ENCODE measurements at regions not wholly inside any gene's neighbourhood (a gene's known extent, or its start where the extent isn't known, plus 50 kb on each side); places are given as distances from the start of the nearest gene placed in this dataset.
"Not testable (repeated sequence)": the region's sequence is repeated elsewhere in the genome, so short reads cannot be mapped to it uniquely, and the experiment has no call there.

DNA sequence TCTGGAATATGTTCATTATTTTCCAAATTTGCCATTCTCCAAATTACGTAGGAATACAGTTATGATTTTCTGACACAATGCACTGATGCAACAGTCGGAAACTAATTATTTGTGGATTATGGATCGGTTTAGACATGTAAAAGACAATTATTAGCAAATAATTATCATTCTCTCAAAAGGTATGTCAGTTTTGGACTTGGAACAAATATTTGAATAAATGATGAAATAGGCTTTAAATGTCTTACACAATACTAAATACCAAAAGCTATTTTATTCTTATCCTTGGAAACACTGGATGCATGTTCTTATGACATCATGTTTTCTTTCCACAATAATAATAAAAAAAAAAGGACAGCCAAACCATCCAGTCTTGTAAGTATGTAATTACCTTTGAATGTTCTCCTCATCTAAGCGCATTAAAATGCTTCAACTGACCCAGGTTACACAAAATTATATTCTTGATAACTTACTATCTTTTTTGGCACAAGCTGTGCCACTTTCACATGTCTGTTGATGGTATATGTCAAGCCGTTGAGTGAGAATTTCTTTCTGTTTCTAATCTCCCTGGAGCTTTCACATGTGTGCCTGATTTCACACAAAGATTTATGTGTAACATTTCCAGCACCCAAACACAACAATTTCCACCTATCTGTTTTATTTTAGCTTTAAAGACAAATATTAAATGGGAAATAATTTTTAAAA is 238.5 kb upstream of the ZNF385D start:
- no peak for DNase-seq (ENCODE audit: low read depth)

DNA sequence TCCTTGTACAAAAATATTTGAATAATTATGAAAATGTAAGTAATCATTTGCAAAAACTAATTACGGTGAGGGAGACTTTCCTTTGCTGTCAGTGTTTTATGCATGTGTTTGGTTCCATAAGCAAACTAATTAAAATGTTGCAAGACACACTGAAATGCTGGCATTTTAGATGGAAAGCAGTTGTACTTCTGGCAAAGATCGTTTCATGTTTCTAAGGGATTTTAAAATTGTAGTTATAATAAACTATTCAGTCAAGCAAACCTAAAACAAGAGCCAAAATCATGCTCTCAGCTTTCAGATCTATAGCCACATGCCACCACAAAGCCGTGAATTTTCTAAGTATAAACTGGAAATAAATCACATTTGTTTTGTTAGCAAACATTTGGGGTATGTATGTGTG is 240.1 kb upstream of the ZNF385D start:
- DNase-seq (ENCODE audit: low read depth), result no peak

DNA sequence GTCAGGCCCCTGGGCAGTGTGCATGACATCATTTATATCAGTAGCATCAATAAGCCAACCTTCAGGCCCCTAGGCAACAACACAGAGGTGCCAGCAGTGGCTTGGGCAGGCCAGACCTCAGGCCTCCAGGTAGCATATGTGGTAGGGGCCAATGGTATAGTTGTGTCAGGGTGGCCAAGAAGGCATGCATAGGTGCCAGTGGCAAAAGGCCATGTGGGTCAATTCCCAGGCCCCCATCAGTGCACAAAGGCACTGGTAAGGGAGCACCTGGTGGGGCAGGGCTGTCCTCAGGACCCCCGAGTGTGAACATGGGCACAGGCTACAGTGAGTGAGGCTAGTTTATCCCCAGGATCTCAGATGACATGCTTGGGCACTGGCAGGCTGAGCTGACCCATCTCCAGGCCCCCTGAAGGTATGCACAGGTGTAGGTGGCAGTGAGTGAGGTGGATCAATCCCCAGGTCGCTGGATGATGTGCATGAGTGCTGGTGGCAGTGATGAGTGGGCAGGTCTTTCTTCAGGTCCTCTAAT is 244.1 kb upstream of the ZNF385D start:
- DNase-seq (ENCODE audit: low read depth), result no peak

DNA sequence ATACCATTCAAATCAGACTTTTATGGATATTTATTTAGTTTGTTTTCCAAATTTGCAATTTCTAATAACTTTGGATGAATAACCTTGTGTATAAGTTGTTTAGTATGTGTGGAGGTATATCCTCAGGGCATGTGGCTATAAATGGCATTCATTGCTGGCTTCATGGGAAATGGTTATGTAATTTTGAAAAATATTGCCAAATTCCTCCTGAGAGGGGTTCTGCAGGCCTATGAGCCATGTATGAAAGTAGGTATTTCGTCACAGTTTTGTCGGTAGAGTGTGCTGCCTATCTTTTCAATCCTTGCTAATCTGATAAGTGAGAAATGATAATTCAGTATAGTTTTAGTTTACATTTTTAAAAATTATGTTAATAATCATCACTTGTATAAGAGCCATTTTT is 256.4 kb upstream of the ZNF385D start:
- peak; percentile 34 for DNase-seq (ENCODE audit: low read depth)

DNA sequence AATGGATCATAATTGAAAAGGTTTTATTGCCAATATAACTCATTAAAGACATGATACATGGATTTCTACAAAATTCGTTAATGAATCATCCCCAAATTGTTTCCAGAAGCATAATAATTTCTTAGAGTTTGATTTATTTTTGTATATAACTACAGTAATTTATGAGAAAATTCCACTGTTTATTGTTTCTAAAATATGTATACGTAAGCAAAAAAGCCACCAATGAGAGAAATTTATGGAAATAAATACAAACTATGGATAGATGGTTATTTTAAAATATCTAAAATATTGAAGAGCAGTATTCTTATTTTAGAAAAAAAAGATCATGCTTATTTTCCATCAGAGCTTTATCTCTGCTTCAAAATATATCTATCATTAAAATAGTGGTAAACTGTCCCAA is 260.0 kb upstream of the ZNF385D start:
- DNase-seq (ENCODE audit: low read depth), result no peak

DNA sequence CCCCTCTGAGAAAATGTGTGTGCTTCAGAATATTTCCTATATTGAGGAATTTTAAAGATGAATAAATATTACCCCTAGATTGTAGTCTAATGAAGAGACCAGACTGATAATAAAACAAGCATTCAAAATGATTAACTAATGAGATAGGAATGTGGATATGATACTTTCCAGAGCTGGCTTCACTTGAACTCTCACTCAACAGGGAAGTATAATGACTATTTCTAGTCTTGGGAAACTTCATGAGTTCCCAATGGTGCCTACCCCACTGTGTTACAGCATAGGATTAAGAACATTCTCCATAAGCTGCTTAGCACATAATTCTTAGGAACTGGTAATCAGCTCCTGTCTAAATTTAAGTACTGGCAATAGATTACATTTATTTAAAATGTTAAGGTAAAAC is 261.5 kb upstream of the ZNF385D start:
- DNase-seq (ENCODE audit: low read depth), result peak; percentile 61

DNA sequence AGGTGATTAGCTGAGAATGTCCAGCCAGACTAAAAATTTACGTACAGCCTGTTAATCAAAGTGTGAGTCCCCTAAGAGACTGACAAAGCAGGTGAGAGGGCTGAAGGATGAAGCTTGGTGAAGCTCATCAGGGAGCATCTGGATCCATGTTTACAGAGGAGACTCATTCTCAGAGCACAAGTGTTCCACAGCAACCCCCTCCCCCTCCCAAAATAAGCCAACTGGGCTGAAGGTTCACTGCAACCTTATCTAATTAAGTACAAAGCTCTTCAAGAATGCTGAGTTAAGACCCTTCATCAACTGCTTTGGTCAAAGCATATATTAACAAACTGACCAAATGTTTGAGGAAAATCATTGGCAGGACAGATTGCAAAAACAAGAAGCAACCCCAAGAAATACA is 262.6 kb upstream of the ZNF385D start:
- no peak for DNase-seq (ENCODE audit: low read depth)

DNA sequence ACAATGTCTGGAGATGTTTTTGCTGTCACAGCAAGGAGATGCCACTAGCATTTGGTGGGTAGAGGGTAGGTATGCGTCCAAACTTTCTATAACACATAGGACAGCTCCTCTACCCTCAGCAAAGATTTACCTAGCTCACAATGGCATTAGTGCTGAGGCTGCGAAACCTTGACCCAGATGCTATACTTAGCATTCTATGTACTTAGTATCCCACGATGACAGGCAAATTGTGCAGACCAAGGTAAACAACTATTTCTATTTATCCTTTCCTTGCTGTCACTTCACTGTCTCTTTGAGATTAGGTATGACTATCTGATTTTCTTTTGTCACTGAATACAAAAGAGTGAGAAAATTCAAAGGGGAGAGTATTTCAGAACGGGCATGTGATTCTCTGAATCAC is 265.2 kb upstream of the ZNF385D start:
- no peak for DNase-seq (ENCODE audit: low read depth)

DNA sequence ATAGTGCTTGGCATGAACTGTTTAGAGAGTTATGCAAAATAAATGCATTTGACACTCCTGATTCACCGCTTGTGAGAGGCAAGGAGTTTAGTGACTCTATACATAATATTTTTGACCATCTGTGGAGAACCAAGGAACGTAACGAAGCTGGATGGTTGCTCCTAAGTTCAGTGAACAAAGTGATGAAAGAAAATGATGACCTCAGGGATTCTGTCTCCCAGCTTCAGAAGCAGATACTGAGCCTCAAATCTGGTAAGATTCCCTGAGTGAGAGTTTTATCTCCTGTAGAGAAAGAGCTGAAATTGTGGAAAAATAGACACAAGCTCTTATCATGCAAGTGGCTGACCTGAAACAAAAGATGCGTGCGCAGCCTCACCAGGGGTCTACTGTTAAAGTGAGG is 273.6 kb upstream of the ZNF385D start:
- DNase-seq (ENCODE audit: low read depth), result not testable (repeated sequence)

DNA sequence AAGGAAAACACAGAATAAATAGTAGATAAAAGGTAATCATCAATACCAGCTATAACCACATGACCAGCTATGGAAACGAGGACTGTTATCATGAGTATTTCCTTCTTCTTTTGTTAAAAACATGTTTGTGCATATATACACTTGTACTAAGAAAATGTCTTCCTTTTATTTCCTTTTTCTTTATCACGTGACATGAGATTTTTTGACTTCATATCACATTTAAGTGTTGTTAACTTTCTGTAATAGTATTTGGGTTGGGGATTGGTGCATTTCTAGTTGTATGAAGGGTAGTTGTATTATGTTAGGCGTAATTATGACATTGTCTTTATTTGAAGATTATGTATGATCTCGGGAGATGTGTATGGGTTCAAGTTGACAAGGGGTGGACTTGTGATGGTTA is 278.5 kb upstream of the ZNF385D start:
- DNase-seq (ENCODE audit: low read depth), result no peak

DNA sequence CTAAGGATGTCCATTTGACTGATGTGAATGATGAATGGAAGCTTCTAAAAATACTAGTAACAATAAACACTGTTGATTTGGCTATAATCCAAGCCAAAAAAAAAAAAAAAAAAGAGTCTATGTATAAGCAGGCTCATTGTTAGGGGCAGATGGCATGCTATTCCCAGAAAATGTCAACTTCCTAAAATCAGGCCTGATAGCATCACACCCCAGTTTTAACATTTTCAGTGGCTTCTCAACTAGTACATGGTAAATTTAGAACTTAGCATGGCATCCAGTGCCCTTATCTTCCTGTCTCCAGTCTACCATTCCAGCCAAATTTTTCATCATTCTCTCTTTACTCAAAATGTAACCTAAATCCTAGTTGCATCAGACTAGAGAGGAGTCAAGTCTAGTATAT is 288.2 kb upstream of the ZNF385D start:
- DNase-seq (ENCODE audit: low read depth), result no peak

DNA sequence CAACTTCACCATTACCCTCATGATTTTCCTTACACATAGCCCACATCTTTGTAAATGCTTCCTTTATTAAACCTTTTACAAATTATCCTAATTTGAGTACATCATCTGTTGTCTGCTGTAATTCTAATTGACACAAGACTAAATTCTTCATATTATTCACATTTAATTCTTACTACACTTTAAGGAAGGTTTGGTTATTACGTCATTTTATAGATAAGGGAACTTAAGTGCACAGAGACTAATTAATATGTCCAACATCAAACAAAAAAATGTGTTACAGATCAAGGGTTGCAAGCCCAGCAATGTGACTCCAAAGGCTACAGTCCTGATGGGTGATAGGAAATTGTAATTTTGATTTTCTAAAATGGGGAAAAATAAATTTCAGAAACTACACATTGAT is 289.1 kb upstream of the ZNF385D start:
- no peak for DNase-seq (ENCODE audit: low read depth)

DNA sequence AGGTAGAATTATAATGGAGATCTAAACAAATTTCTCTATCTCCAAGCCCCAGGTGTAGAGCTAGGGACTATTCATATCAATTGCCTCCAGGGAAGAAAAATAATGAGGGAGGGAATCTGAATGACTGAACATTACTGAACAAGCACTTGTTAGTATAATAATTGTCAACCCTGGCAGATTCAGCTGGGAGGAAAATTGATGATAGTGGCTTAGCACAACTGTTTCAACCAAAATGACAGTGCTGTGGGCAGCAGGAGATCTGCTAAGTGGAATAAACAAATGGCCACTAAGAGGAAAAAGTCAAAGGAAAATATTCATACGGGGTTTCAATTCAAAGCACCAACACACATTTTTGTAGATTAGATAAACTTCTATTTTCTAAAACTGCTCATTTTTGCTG is 294.9 kb upstream of the ZNF385D start:
- DNase-seq (ENCODE audit: low read depth), result no peak

DNA sequence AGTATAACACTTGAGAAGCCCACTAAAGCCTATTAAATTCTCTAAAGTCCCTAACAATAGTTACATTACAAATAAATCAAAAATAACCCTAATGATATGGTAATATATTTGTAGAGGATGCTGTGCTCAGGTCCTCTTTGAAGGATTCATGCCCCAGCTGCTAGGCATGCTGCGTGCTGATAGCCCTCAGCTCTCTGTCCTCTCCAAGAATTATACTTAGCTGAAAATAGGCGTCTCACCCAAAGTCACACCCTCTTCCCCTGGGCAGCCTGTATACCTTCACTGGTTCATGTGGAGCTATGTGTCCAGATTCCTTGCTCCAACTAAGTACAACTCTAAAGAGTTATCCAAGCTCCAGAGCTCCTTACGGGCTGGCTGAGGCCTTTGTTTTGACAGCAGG is 312.5 kb upstream of the ZNF385D start:
- DNase-seq (ENCODE audit: low read depth), result no peak

DNA sequence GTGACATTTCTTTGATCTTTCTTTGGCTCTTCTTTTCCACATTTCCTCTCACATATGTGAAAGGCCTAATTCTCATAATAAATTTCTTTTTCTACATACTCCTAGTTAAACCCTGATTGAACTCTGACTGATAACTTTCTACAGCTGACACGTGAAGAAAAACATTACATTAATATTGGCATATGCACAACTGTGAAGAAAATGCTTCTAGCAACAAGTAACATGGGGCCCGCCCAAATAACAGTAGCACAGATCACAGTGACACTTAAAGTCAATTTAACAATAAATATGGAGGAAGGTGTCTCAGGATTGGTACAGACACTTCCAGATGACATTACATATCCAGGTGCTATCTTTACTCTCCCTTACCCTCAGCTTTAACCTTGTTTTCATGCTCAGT is 317.6 kb upstream of the ZNF385D start:
- DNase-seq (ENCODE audit: low read depth), result no peak

DNA sequence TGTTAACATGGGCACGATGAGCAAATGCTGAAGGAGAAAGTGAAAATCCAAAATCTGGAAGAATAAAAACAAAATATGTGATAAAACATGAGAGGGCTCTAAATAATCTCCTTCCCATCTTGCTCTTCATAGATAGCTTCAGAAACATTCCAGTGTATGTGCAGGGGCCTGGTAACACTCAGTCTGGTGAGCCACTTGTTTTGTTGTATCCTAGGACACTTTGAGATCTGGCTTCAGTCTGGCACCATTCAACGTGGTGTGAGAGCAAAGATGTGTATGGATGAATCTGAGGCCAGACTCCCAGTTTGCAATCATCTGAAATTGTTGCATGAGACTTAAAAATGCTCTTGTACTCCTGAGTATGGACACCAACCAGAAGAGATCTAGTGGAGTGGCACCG is 337.2 kb upstream of the ZNF385D start:
- DNase-seq (ENCODE audit: low read depth), result no peak

DNA sequence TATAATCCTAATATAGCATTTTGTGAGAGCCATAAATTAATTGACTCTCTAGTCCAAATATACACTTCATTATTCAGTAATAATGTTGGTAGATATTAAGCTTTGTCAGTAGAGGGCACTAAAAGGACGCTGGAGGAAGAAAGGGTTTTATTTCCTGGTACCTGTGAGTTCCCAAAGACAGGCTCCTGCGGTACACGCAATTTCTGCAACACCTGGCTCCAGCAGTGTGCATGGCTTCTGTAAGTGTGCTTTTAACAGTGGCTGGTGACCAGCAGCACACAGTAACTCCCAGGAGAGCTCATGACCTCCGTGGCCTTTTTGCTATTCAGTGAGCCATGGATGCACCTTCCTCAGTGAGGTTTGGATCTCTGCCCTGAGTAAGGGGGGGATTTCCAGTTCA is 338.3 kb upstream of the ZNF385D start:
- DNase-seq (ENCODE audit: low read depth), result peak; percentile 8

DNA sequence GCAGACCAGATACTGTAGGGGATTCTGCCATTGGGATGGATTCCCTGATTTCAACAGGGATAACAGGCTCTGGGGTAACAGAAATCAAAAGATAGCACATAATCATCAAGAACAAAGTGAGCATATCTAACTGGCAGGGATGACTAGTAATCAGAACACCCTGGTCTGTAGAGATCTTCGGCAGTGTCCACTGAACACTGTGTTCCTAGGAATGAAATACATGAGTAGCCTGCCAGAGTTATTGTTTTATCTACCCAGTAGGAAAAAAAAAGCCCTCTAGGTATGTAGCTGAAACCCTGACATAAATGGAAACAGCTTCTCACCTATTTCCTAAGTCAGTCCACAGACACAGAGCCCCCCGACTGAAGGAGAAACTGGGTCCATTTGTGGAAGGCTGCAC is 340.3 kb upstream of the ZNF385D start:
- DNase-seq (ENCODE audit: low read depth), result no peak

DNA sequence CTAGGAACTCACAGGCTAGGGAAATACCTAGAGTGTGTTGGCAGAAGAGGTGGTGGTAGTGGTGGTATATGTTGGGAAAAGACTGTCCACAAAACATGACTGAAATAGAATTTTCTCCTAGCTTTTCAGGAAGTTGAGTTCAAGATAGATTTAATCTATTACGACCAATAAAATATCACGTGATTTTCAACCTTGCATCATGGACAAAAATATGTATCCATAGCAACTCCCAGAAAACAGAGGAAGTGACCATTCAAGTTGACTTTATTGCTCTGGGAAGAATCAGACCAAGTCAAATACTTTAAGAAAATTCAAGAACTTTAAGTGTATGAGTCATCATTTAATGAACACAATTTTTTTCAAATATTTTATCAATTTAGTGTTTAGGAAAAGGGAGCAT is 347.0 kb upstream of the ZNF385D start:
- no peak for DNase-seq (ENCODE audit: low read depth)

DNA sequence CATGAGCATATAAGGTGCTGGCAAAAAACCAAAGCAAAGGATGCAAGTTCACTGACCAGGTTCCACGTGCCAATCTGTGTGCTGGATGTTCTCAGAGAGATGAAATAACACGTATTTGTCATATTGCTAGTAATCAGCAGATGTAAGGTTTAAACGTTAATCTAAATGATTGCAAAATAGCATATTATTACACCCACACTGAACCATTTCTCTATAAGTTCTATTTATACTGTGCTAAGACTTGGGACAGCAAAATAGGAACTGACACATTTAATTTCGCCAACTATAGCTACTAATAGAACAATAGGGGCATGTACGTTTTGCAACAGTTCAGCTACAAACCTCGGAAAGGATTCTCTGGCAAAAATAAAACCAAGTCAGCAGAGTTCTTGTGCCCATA is 350.3 kb upstream of the ZNF385D start:
- no peak for DNase-seq (ENCODE audit: low read depth)

DNA sequence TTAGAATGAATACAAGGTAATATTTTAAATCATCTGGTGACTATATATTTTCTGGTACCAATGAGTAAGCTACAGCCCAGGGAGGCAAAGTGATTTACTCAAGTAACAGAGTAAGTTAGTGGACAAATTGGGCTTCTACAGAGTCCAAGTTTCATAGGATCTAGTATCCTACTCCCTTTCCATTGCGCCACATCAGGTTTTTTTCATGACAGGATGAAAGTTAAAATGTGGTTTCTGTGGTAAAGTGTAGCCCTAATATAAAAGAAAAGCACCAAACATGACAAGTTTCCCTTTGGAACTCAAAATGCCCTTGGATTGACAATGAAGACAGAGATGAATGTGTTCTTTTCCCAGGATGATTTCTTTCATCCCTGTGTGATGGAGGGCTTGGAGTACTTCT is 350.8 kb upstream of the ZNF385D start:
- no peak for DNase-seq (ENCODE audit: low read depth)

DNA sequence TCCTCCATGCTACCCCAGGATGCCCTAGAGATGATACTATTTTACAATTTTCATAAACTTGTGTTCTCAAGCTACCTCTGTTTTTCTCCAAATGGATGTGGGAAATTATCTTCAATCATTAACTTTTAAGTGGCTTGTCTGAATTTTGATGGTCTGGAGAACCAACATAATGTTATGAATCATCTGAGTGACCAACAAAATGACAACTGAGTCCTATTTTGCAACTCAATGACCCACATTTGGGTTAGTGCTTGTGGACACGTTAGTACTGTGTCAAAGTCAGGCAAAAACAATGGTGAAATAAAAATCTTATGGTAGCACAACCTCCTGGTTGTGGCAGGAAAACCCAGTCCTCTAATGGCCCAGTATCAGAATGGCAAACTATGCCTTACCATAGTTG is 352.4 kb upstream of the ZNF385D start:
- no peak for DNase-seq (ENCODE audit: low read depth)

DNA sequence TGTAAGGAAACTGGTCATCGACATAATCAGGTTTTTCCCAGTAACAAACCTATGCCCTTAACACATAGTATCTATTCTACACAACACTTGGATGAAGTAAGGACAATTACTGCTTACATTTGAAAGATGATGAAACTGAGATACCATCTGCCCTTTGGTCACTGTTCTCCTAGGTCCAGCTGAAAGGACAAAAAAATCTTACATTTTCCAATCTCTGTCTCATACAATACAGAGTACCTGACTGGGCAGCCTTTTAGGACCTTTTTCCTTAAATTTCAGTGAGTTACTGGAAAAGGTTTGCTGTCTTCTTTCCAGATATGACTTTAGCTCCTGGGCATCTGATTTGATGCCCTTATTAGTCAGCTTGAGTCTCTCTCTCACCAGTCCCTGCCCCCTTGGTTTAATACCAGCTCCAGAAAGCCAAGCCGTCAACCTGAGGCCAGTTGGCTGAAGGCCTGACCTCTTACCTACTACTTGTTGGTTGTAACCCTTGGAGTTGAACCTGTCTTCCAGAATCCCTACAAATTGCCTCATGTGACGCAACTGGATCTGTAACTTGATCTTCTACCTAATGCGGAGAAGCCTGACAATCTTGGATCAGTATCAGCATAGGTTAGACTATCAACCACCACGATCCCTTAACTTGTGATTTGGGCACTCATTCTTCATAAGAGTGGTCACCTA is 355.3 kb upstream of the ZNF385D start:
- DNase-seq (ENCODE audit: low read depth), result no peak

DNA sequence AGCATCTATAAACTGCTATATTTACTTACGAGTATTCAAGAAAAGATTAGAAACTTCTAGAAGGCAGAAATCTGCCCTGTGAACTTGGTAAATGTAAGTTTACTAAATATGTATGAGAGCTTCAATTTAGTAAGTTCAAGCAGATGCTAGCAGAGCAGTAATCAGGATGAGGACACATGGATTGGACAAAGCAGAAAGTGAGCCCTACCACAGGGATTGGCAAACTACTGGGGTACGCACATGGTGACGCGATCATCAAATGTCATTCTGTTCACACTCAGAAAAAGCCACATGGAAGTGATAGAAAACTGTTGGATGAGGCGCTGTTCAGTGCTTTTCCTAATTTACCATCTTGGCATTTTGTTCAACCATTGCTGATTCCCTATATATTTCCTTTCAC is 360.2 kb upstream of the ZNF385D start:
- DNase-seq (ENCODE audit: low read depth), result no peak

All from amniotic epithelial cell (primary cell).